Panc1 (cell line): ENCODE measurements at regions not wholly inside any gene's neighbourhood (a gene's known extent, or its start where the extent isn't known, plus 50 kb on each side); places are given as distances from the start of the nearest gene placed in this dataset.

Source experiments
- ATAC-seq: fragments of 200-7000 bp; cut with Tn5 transposase; 2 replicates; pipeline ENCODE4 v1.9.1; 2020; ENCODE audit warnings: mild to moderate bottlenecking, moderate library complexity
- BruUV-seq: library from RNA; stranded (reverse); fragments of 400-500 nt; replicated peaks from 2 replicates; lab custom pipeline; 2021; lab: Mats Ljungman, UMichigan
- CTCF ChIA-PET: fragments of 300-600 bp; sonication (Branson Sonifier 250); formaldehyde crosslinking; loops from one replicate; lab custom pipeline; 2022; ENCODE audit warnings: antibody characterized with exemption; lab: Charles Lee
- POLR2A ChIA-PET: fragments of 300-600 bp; sonication (Branson Sonifier 250); formaldehyde crosslinking; loops from one replicate; lab custom pipeline; 2022; ENCODE audit warnings: antibody characterized with exemption; lab: Charles Lee
- DNase-seq: peaks from one replicate; pipeline ENCODE4 v3.0.0-alpha.2; 2010; ENCODE audit warnings: low read depth, low spot score
- H3K27ac ChIP-seq: 2 replicates; pipeline ENCODE4 v1.5.1; 2011; ENCODE audit warnings: mild to moderate bottlenecking, low read length, inconsistent platforms
- H3K27me3 ChIP-seq: fragments of 200-500 bp; sonication (Bioruptor generic); 2 replicates; pipeline ENCODE4 v1.6.0; 2014; ENCODE audit warnings: low read length, inconsistent platforms; ENCODE audit not compliant: control insufficient read depth, insufficient read depth
- H3K36me3 ChIP-seq: fragments of 200-500 bp; sonication (Bioruptor generic); 2 replicates; pipeline ENCODE4 v1.5.1; 2014; ENCODE audit warnings: inconsistent platforms, mild to moderate bottlenecking, low read length, moderate library complexity; ENCODE audit not compliant: control insufficient read depth, insufficient read depth
- H3K4me1 ChIP-seq: 2 replicates; pipeline ENCODE4 v1.5.1; 2011; ENCODE audit warnings: inconsistent platforms, mild to moderate bottlenecking, low read length, moderate library complexity; ENCODE audit not compliant: control insufficient read depth, insufficient read depth
- H3K4me3 ChIP-seq, 2 experiments: 2 replicates each; pipeline ENCODE4 v1.5.1; 2011 to 2012; ENCODE audit warnings: low read depth in 2 of 2, low read length in 2 of 2, mild to moderate bottlenecking in 2 of 2, inconsistent platforms in 1 of 2, moderate library complexity in 1 of 2
- H3K9me3 ChIP-seq: fragments of 200-500 bp; sonication (Bioruptor generic); 2 replicates; pipeline ENCODE4 v1.5.1; 2014; ENCODE audit warnings: low read depth, mild to moderate bottlenecking, inconsistent platforms, low read length, moderate library complexity; ENCODE audit not compliant: control insufficient read depth, insufficient read depth
- POLR2AphosphoS5 ChIP-seq: IDR thresholded peaks from 2 replicates; pipeline ENCODE4 v1.6.1; 2012; ENCODE audit warnings: mild to moderate bottlenecking, low read depth, low read length, moderate library complexity
- SIN3A ChIP-seq: IDR thresholded peaks from 2 replicates; pipeline ENCODE4 v1.6.1; 2012; ENCODE audit warnings: low read depth, mild to moderate bottlenecking, low read length, moderate library complexity, borderline replicate concordance; ENCODE audit not compliant: insufficient read depth
- TCF7L2 ChIP-seq: IDR thresholded peaks from 2 replicates; pipeline ENCODE4 v1.6.1; 2011; ENCODE audit warnings: mild to moderate bottlenecking, low read depth, low read length, inconsistent platforms
- in situ Hi-C: cut with HindIII; loops from 2 replicates; pipeline ENCODE4 v1.10.0; 2016; ENCODE audit warnings: low sequenced_read_pairs, low pct_unique_long_range_greater_than_20kb
- intact Hi-C: fragments of 100-400 bp; cut with micrococcal nuclease; formaldehyde crosslinking; loops from one replicate; pipeline ENCODE4 v1.10.0; 2022; ENCODE audit not compliant: unreplicated experiment
- TF ChIP-seq, protein P1 (sequence below): fragments of 450-650 bp; IDR thresholded peaks from 2 replicates; pipeline ENCODE4 v1.5.1; 2017; ENCODE audit warnings: mild to moderate bottlenecking
- TF ChIP-seq, protein P2 (sequence below), 2 experiments: IDR thresholded peaks; 2 replicates each; pipeline ENCODE4 v1.6.1; 2011 to 2012; ENCODE audit warnings: low read depth in 2 of 2, control low read depth in 1 of 2, low read length in 1 of 2, mild to moderate bottlenecking in 1 of 2, moderate library complexity in 1 of 2; ENCODE audit not compliant: insufficient read depth in 1 of 2

DNA sequence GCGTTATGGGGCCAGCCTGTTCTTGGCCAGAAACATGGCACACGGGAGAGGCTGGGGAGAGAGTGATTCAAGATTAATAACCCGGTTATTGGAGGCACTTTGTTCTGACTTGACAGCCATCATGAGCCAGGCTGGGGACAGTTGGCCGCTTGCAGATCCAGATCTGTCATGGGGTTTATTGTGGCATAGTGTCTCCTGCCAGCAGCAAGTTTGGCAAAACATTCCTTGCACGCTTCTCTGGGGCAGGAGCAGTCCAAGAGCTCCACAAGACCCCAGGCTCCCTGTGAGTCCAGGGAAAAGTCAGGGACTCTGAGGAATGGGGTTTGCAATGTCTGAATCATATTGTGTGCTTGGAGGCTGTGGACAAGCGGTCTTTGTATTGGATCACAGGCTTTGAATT is 270.4 kb downstream of the MIAT start:
- CTCF ChIA-PET = no interaction called here
- Histone ChIP-seq H3K4me1 (no peaks in the 10 kb centered on the region), H3K9me3 (no peaks in the 10 kb centered on the region), H3K27ac (no peak overlapping the region), H3K27me3 (no peaks in the 10 kb centered on the region), H3K4me3 (no peak overlapping the region), H3K36me3 (no peaks in the 10 kb centered on the region)
- ATAC-seq (no peak), DNase-seq (no peak)
- in situ Hi-C loops = no loop called here
- TF ChIP-seq TCF7L2 (no peak), SIN3A (no peak), POLR2AphosphoS5 (no peak)
- TF ChIP-seq, protein P1, sequence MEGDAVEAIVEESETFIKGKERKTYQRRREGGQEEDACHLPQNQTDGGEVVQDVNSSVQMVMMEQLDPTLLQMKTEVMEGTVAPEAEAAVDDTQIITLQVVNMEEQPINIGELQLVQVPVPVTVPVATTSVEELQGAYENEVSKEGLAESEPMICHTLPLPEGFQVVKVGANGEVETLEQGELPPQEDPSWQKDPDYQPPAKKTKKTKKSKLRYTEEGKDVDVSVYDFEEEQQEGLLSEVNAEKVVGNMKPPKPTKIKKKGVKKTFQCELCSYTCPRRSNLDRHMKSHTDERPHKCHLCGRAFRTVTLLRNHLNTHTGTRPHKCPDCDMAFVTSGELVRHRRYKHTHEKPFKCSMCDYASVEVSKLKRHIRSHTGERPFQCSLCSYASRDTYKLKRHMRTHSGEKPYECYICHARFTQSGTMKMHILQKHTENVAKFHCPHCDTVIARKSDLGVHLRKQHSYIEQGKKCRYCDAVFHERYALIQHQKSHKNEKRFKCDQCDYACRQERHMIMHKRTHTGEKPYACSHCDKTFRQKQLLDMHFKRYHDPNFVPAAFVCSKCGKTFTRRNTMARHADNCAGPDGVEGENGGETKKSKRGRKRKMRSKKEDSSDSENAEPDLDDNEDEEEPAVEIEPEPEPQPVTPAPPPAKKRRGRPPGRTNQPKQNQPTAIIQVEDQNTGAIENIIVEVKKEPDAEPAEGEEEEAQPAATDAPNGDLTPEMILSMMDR = no peak
- TF ChIP-seq, protein P2, sequence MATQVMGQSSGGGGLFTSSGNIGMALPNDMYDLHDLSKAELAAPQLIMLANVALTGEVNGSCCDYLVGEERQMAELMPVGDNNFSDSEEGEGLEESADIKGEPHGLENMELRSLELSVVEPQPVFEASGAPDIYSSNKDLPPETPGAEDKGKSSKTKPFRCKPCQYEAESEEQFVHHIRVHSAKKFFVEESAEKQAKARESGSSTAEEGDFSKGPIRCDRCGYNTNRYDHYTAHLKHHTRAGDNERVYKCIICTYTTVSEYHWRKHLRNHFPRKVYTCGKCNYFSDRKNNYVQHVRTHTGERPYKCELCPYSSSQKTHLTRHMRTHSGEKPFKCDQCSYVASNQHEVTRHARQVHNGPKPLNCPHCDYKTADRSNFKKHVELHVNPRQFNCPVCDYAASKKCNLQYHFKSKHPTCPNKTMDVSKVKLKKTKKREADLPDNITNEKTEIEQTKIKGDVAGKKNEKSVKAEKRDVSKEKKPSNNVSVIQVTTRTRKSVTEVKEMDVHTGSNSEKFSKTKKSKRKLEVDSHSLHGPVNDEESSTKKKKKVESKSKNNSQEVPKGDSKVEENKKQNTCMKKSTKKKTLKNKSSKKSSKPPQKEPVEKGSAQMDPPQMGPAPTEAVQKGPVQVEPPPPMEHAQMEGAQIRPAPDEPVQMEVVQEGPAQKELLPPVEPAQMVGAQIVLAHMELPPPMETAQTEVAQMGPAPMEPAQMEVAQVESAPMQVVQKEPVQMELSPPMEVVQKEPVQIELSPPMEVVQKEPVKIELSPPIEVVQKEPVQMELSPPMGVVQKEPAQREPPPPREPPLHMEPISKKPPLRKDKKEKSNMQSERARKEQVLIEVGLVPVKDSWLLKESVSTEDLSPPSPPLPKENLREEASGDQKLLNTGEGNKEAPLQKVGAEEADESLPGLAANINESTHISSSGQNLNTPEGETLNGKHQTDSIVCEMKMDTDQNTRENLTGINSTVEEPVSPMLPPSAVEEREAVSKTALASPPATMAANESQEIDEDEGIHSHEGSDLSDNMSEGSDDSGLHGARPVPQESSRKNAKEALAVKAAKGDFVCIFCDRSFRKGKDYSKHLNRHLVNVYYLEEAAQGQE (IDR thresholded peaks at IDR 0.05; ENCODE audit: insufficient read depth in 1 of 2, low read depth in 2 of 2, low read length in 1 of 2) = no peak
- intact Hi-C loops = no loop called here
- POLR2A ChIA-PET = no interaction called here
- BruUV-seq = no TSS peak

DNA sequence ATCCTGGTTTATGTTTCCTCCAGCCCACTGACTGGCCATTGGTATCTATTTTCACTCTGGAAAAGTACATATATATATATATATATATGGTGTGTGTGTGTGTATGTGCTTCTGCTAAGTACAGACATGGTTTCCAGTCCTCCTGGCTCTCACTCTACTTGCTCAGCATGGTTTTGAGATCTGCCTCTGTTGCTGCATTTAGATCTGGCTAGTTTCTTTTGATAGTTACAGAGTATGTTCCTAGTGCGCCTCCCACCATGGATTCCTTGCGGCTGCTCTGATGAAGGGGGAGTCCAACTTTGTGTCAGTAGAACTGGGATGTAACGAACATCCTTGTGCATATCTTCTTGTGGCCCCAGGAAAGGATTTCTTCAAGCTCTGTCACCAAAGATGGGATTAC is 274.1 kb downstream of the MIAT start:
- DNase-seq (no peak), ATAC-seq (no peak)
- Histone ChIP-seq H3K4me1 (no peaks in the 10 kb centered on the region), H3K4me3 (no peak overlapping the region), H3K9me3 (no peaks in the 10 kb centered on the region), H3K27me3 (no peaks in the 10 kb centered on the region), H3K36me3 (no peaks in the 10 kb centered on the region), H3K27ac (no peak overlapping the region)
- CTCF ChIA-PET = no interaction called here
- in situ Hi-C loops (no loop called here), intact Hi-C loops (no loop called here)
- POLR2A ChIA-PET = no interaction called here
- TF ChIP-seq POLR2AphosphoS5 = no peak
- TF ChIP-seq, protein P2 (IDR thresholded peaks at IDR 0.05; ENCODE audit: insufficient read depth in 1 of 2, low read depth in 2 of 2, low read length in 1 of 2) = no peak
- no peak for TF ChIP-seq TCF7L2
- TF ChIP-seq, protein P1 = no peak
- TF ChIP-seq SIN3A = no peak
- BruUV-seq = no TSS peak
